GM12878 (cell line): ENCODE measurements at regions not wholly inside any gene's neighbourhood (a gene's known extent, or its start where the extent isn't known, plus 50 kb on each side); places are given as distances from the start of the nearest gene placed in this dataset.

Source experiments
- ATAC-seq: fragments of 200-7000 bp; cut with Tn5 transposase; 3 replicates; pipeline ENCODE4 v1.9.1; 2020; ENCODE audit warnings: mild to moderate bottlenecking, moderate library complexity
- BruUV-seq: library from RNA; stranded (reverse); fragments of 400-500 nt; replicated peaks from 2 replicates; lab custom pipeline; 2021; lab: Mats Ljungman, UMichigan
- CTCF ChIA-PET: fragments of 300-600 bp; sonication (Branson Sonifier 250); formaldehyde crosslinking; extraction: SDS; loops from one replicate; lab custom pipeline; 2021; ENCODE audit warnings: inconsistent platforms; lab: Yijun Ruan, JAX
- POLR2A ChIA-PET: fragments of 350-600 bp; formaldehyde crosslinking; extraction: SDS; loops from one replicate; lab custom pipeline; 2021; ENCODE audit warnings: inconsistent platforms; lab: Charles Lee
- RAD21 ChIA-PET: fragments of 300-600 bp; sonication (Branson Sonifier 250); formaldehyde crosslinking; loops from one replicate; lab custom pipeline; 2023; ENCODE audit warnings: antibody characterized with exemption; ENCODE audit not compliant: unreplicated experiment; lab: Charles Lee
- SMC1A ChIA-PET: fragments of 300-600 bp; sonication (Branson Sonifier 250); formaldehyde crosslinking; loops from one replicate; lab custom pipeline; 2023; ENCODE audit not compliant: unreplicated experiment, uncharacterized antibody; lab: Charles Lee
- DNase-seq: peaks from one replicate; pipeline ENCODE4 v3.0.0-alpha.2; 2011; ENCODE audit warnings: low read depth, low spot score
- FAIRE-seq: peaks from 3 replicates; lab custom pipeline; 2011; peaks lifted over from hg19 to GRCh38; lab: Jason Lieb, UNC
- H2AFZ ChIP-seq: 2 replicates; pipeline ENCODE4 v1.6.0; 2011; ENCODE audit warnings: low read depth, low read length, control low read depth; ENCODE audit not compliant: control insufficient read depth
- H3K27ac ChIP-seq: 2 replicates; pipeline ENCODE4 v1.5.1; 2011; ENCODE audit warnings: control low read depth; ENCODE audit not compliant: control insufficient read depth, insufficient read depth
- H3K27me3 ChIP-seq, 2 experiments: replicated peaks in 1 of 2; 2 replicates each; pipeline versions ENCODE4 v1.6.0 to v1.6.1; 2011; ENCODE audit warnings: low read length in 1 of 2; ENCODE audit not compliant: control insufficient read depth in 2 of 2, insufficient read depth in 2 of 2
- H3K36me3 ChIP-seq, 2 experiments: 2 replicates each; pipeline ENCODE4 v1.5.1; 2011; ENCODE audit warnings: low read length in 1 of 2; ENCODE audit not compliant: control insufficient read depth in 2 of 2, insufficient read depth in 2 of 2
- H3K4me1 ChIP-seq: 2 replicates; pipeline ENCODE4 v1.6.1; 2011; ENCODE audit warnings: mild to moderate bottlenecking, low read length, moderate library complexity, mixed read lengths; ENCODE audit not compliant: control insufficient read depth, insufficient read depth
- H3K4me2 ChIP-seq: 2 replicates; pipeline ENCODE4 v1.6.0; 2011; ENCODE audit warnings: control low read depth; ENCODE audit not compliant: control insufficient read depth, insufficient read depth
- H3K4me3 ChIP-seq: fragments of 200-600 bp; sonication (generic); 2 replicates; pipeline ENCODE4 v1.5.1; 2016
- H3K79me2 ChIP-seq: 2 replicates; pipeline ENCODE4 v1.6.0; 2011; ENCODE audit warnings: low read length; ENCODE audit not compliant: control insufficient read depth, insufficient read depth
- H3K9ac ChIP-seq: 2 replicates; pipeline ENCODE4 v1.8.0; 2011; ENCODE audit warnings: low read length, control low read depth, mixed read lengths; ENCODE audit not compliant: control insufficient read depth, insufficient read depth
- H3K9me3 ChIP-seq: replicated peaks from 3 replicates; pipeline ENCODE4 v1.5.1; 2011; ENCODE audit warnings: mild to moderate bottlenecking, low read length; ENCODE audit not compliant: control insufficient read depth, insufficient read depth
- H4K20me1 ChIP-seq: 2 replicates; pipeline ENCODE4 v1.6.0; 2011; ENCODE audit not compliant: control insufficient read depth, insufficient read depth
- BCLAF1 ChIP-seq: fragments of 450-650 bp; IDR thresholded peaks from 2 replicates; pipeline ENCODE4 v1.6.1; 2017; ENCODE audit warnings: antibody characterized with exemption, mild to moderate bottlenecking, moderate library complexity
- BHLHE40 ChIP-seq, 2 experiments: fragments of 450-650 bp in 1 of 2; IDR thresholded peaks; 2 replicates each; pipeline ENCODE4 v1.6.1; 2011 to 2017; ENCODE audit warnings: low read depth in 2 of 2, borderline replicate concordance in 1 of 2, improper control_type of control experiment in 1 of 2, low read length in 1 of 2, mild to moderate bottlenecking in 1 of 2
- E2F4 ChIP-seq: IDR thresholded peaks from 2 replicates; pipeline ENCODE4 v1.6.1; 2012; ENCODE audit warnings: low read depth, low read length, improper control_type of control experiment
- HDAC2 ChIP-seq: fragments of 200-600 bp; sonication (generic); IDR thresholded peaks from 2 replicates; pipeline ENCODE4 v1.6.1; 2017
- KLF5 ChIP-seq: fragments of 450-650 bp; IDR thresholded peaks from 2 replicates; pipeline ENCODE4 v1.6.1; 2014; ENCODE audit warnings: mild to moderate bottlenecking; ENCODE audit not compliant: partially characterized antibody
- POLR2A ChIP-seq: IDR thresholded peaks from 2 replicates; pipeline ENCODE4 v1.6.1; 2011; ENCODE audit warnings: low read depth, mild to moderate bottlenecking, low read length
- SMARCA5 ChIP-seq: fragments of 450-650 bp; IDR thresholded peaks from 2 replicates; pipeline ENCODE4 v1.6.1; 2017; ENCODE audit warnings: mild to moderate bottlenecking
- SREBF2 ChIP-seq: IDR thresholded peaks from 2 replicates; pipeline ENCODE4 v1.6.1; 2012; ENCODE audit warnings: mild to moderate bottlenecking, low read length
- ZNF217 ChIP-seq: fragments of 450-650 bp; IDR thresholded peaks from 2 replicates; pipeline ENCODE4 v1.6.1; 2017; ENCODE audit warnings: antibody characterized with exemption, mild to moderate bottlenecking
- WGBS: methylation state at CpG from one replicate; pipeline ENCODE4 v1.1.6; 2016; ENCODE audit warnings: low lambda C conversion rate; ENCODE audit not compliant: insufficient replicate concordance, insufficient coverage; ENCODE audit errors: missing lambda C conversion rate; 5-methylcytosine and 5-hydroxymethylcytosine counted together
- in situ Hi-C: fragments of 300-500 bp; cut with MboI; formaldehyde crosslinking; loops from 9 replicates; pipeline ENCODE4 v1.14.3; 2018; ENCODE audit warnings: mixed read lengths
- intact Hi-C: fragments of 100-400 bp; cut with micrococcal nuclease; formaldehyde crosslinking; loops from one replicate; pipeline ENCODE4 v1.14.2; 2022; ENCODE audit not compliant: unreplicated experiment

GRCh38 chr6:140806431-140806830 lies 1326.3 kb upstream of the GJE1 start:
- CTCF ChIA-PET: interaction anchor here (0.6 to 0.7 kb wide), 2 partner anchors 109 to 1413 kb away, joined by 3 read pairs; no protein-coding TSS in a partner anchor
- 48% methylated on average over 1 of the region's 1 CpG for WGBS
- H3K36me3 ChIP-seq: no peaks in the 10 kb centered on the region
- H3K9me3 ChIP-seq: no peaks in the 10 kb centered on the region; the same call in 2 of the 3 replicates
- H3K79me2 ChIP-seq: no peaks in the 10 kb centered on the region
- FAIRE-seq: no peak
- no peak overlapping the region for H3K4me3 ChIP-seq
- BruUV-seq: no TSS peak
- no peaks in the 10 kb centered on the region; the same call in 1 of the 2 replicates for H3K4me1 ChIP-seq
- TF ChIP-seq BHLHE40 (IDR thresholded peaks at IDR 0.05; ENCODE audit: borderline replicate concordance in 1 of 2, low read depth in 2 of 2, low read length in 1 of 2) (no peak), HDAC2 (no peak), POLR2A (no peak)
- TF ChIP-seq, all 136 proteins: peak for 0
- Histone ChIP-seq H3K4me2 (no peak overlapping the region), H3K9ac (no peak overlapping the region), H3K27ac (no peak overlapping the region), H2AFZ (no peak overlapping the region), H4K20me1 (no peaks in the 10 kb centered on the region), H3K27me3 (no peaks in the 10 kb centered on the region)
- ChIA-PET POLR2A (no interaction called here), SMC1A (interaction anchor here (0.6 to 0.7 kb wide), 3 partner anchors 41 to 378 kb away, joined by 3 to 4 read pairs (median 3); no protein-coding TSS in a partner anchor), RAD21 (no interaction called here)
- DNase-seq (no peak), ATAC-seq (no peak)
- in situ Hi-C loops: no loop called here
- intact Hi-C loops: no loop called here

GRCh38 chr6:140794544-140794943 lies 1338.2 kb upstream of the GJE1 start:
- BruUV-seq: no TSS peak
- intact Hi-C loops: no loop called here
- FAIRE-seq (no peak), ATAC-seq (no peak)
- Histone ChIP-seq H3K27ac (no peak overlapping the region), H2AFZ (no peak overlapping the region)
- TF ChIP-seq E2F4 (no peak), SREBF2 (no peak), SMARCA5 (no peak), KLF5 (no peak), ZNF217 (no peak), BCLAF1 (no peak)
- TF ChIP-seq, all 136 proteins: peak for 0
- no peak for DNase-seq
- CTCF ChIA-PET: interaction anchor here (0.6 kb wide), 1 partner anchor 65 kb away, joined by 3 read pairs; no protein-coding TSS in a partner anchor
- no peaks in the 10 kb centered on the region for H3K36me3 ChIP-seq
- H3K4me1 ChIP-seq: no peaks in the 10 kb centered on the region
- in situ Hi-C loops: no loop called here
- H4K20me1 ChIP-seq: no peaks in the 10 kb centered on the region
- POLR2A ChIA-PET: no interaction called here
- RAD21 ChIA-PET: no interaction called here
- H3K4me2 ChIP-seq: no peak overlapping the region
- no peak overlapping the region for H3K4me3 ChIP-seq
- no peaks in the 10 kb centered on the region for H3K27me3 ChIP-seq
- no peaks in the 10 kb centered on the region for H3K79me2 ChIP-seq
- no peaks in the 10 kb centered on the region; the same call in 2 of the 3 replicates for H3K9me3 ChIP-seq
- H3K9ac ChIP-seq: no peak overlapping the region
- SMC1A ChIA-PET: no interaction called here
